Central memory CD8-positive, alpha-beta T cell (primary cell): ENCODE measurements at regions not wholly inside any gene's neighbourhood (a gene's known extent, or its start where the extent isn't known, plus 50 kb on each side); places are given as distances from the start of the nearest gene placed in this dataset.

ENCODE experiments used
- ATAC-seq: fragments of 150-1000 bp; cut with Tn5 transposase; replicated peaks from 2 replicates; pipeline ENCODE4 v1.10.0; 2022; ENCODE audit warnings: mild to moderate bottlenecking, moderate FRiP score, moderate number of reproducible peaks; ENCODE audit not compliant: poor library complexity, severe bottlenecking; ENCODE audit errors: extremely low read depth
- DNase-seq, 2 donors: peaks; one replicate each; pipeline ENCODE4 v3.0.0; 2021; ENCODE audit warnings: low spot score in 2 of 2
- H3K27ac Mint-ChIP-seq: one replicate; pipeline ENCODE4 v1.8.0; 2022; ENCODE audit warnings: low read depth, mild to moderate bottlenecking, moderate library complexity, mixed read lengths
- H3K27me3 Mint-ChIP-seq: one replicate; pipeline ENCODE4 v1.8.0; 2022; ENCODE audit warnings: mixed read lengths
- H3K36me3 Mint-ChIP-seq: one replicate; pipeline ENCODE4 v1.8.0; 2022; ENCODE audit warnings: mild to moderate bottlenecking, moderate library complexity, mixed read lengths; ENCODE audit not compliant: insufficient read depth
- H3K4me1 Mint-ChIP-seq: one replicate; pipeline ENCODE4 v1.8.0; 2022; ENCODE audit warnings: mixed read lengths
- H3K4me3 Mint-ChIP-seq: one replicate; pipeline ENCODE4 v1.8.0; 2022; ENCODE audit warnings: mild to moderate bottlenecking, moderate library complexity, mixed read lengths
- H3K9me3 Mint-ChIP-seq: one replicate; pipeline ENCODE4 v1.8.0; 2022; ENCODE audit warnings: mixed read lengths

GRCh38 chr4:133921280-133922195 is 280.1 kb downstream of the PABPC4L start:
- ATAC-seq (no peak), DNase-seq (no peak)
- Mint-ChIP-seq H3K4me3 (no peak overlapping the region), H3K27me3 (no peaks in the 10 kb centered on the region), H3K27ac (no peak overlapping the region), H3K4me1 (no peaks in the 10 kb centered on the region), H3K9me3 (peaks cover 6% of the 10 kb centered on the region), H3K36me3 (peaks cover 2% of the 10 kb centered on the region)

GRCh38 chr4:133920236-133920635 is 281.4 kb downstream of the PABPC4L start:
- ATAC-seq = no peak
- H3K9me3 Mint-ChIP-seq = peaks cover 6% of the 10 kb centered on the region

GRCh38 chr4:133910165-133910564 is 291.4 kb downstream of the PABPC4L start:
- no peak for ATAC-seq
- H3K4me1 Mint-ChIP-seq = no peaks in the 10 kb centered on the region

More at GRCh38 chr4:133920236-133920635, 281.4 kb downstream of the PABPC4L start:
- no peak for DNase-seq
- no peaks in the 10 kb centered on the region for H3K27me3 Mint-ChIP-seq
- H3K4me3 Mint-ChIP-seq = no peak overlapping the region
- H3K4me1 Mint-ChIP-seq = no peaks in the 10 kb centered on the region
- no peak overlapping the region for H3K27ac Mint-ChIP-seq
- H3K36me3 Mint-ChIP-seq = peaks cover 2% of the 10 kb centered on the region

GRCh38 chr4:133903029-133903428 is 298.6 kb downstream of the PABPC4L start:
- Mint-ChIP-seq H3K4me1 (no peaks in the 10 kb centered on the region), H3K27ac (no peak overlapping the region), H3K4me3 (no peak overlapping the region), H3K36me3 (no peaks in the 10 kb centered on the region), H3K9me3 (peaks cover 18% of the 10 kb centered on the region), H3K27me3 (no peaks in the 10 kb centered on the region)
- no peak for DNase-seq
- ATAC-seq = no peak

More at GRCh38 chr4:133910165-133910564, 291.4 kb downstream of the PABPC4L start:
- Mint-ChIP-seq H3K36me3 (no peaks in the 10 kb centered on the region), H3K4me3 (no peak overlapping the region), H3K27ac (no peak overlapping the region), H3K9me3 (peaks cover 19% of the 10 kb centered on the region), H3K27me3 (no peaks in the 10 kb centered on the region)
- DNase-seq = no peak

GRCh38 chr4:133891011-133891410 is 310.6 kb downstream of the PABPC4L start:
- Mint-ChIP-seq H3K9me3 (peaks cover 25% of the 10 kb centered on the region), H3K4me3 (no peak overlapping the region), H3K36me3 (no peaks in the 10 kb centered on the region), H3K27ac (no peak overlapping the region), H3K27me3 (no peaks in the 10 kb centered on the region), H3K4me1 (no peaks in the 10 kb centered on the region)
- ATAC-seq (no peak), DNase-seq (no peak)

- ATAC-seq = no peak
- no peaks in the 10 kb centered on the region for H3K27me3 Mint-ChIP-seq
- DNase-seq = no peak
- H3K4me1 Mint-ChIP-seq = no peaks in the 10 kb centered on the region
- no peak overlapping the region for H3K27ac Mint-ChIP-seq
- no peak overlapping the region for H3K4me3 Mint-ChIP-seq
- no peaks in the 10 kb centered on the region for H3K36me3 Mint-ChIP-seq
- H3K9me3 Mint-ChIP-seq = peaks cover 30% of the 10 kb centered on the region
These were observed 313.9 kb downstream of the PABPC4L start for GRCh38 chr4:133887723-133888122.

GRCh38 chr4:133869486-133869885 is 332.1 kb downstream of the PABPC4L start:
- H3K27ac Mint-ChIP-seq = no peak overlapping the region
- H3K4me3 Mint-ChIP-seq = no peak overlapping the region
- DNase-seq (no peak), ATAC-seq (no peak)
- H3K27me3 Mint-ChIP-seq = no peaks in the 10 kb centered on the region
- H3K4me1 Mint-ChIP-seq = no peaks in the 10 kb centered on the region
- peaks cover 1% of the 10 kb centered on the region for H3K36me3 Mint-ChIP-seq
- no peaks in the 10 kb centered on the region for H3K9me3 Mint-ChIP-seq

- Mint-ChIP-seq H3K36me3 (peaks cover 1% of the 10 kb centered on the region), H3K27me3 (no peaks in the 10 kb centered on the region), H3K27ac (no peak overlapping the region), H3K4me3 (no peak overlapping the region), H3K4me1 (no peaks in the 10 kb centered on the region), H3K9me3 (no peaks in the 10 kb centered on the region)
- no peak for DNase-seq
- no peak for ATAC-seq
These were observed 332.7 kb downstream of the PABPC4L start for GRCh38 chr4:133868856-133869255.

GRCh38 chr4:133866328-133866699 is 335.3 kb downstream of the PABPC4L start:
- Mint-ChIP-seq H3K9me3 (no peaks in the 10 kb centered on the region), H3K36me3 (peaks cover 1% of the 10 kb centered on the region), H3K27me3 (no peaks in the 10 kb centered on the region), H3K4me3 (no peak overlapping the region), H3K27ac (no peak overlapping the region), H3K4me1 (no peaks in the 10 kb centered on the region)
- no peak for ATAC-seq
- DNase-seq = no peak

- Mint-ChIP-seq H3K27me3 (no peaks in the 10 kb centered on the region), H3K27ac (no peak overlapping the region), H3K36me3 (peaks cover 1% of the 10 kb centered on the region), H3K4me1 (no peaks in the 10 kb centered on the region), H3K4me3 (no peak overlapping the region), H3K9me3 (no peaks in the 10 kb centered on the region)
- DNase-seq (no peak), ATAC-seq (no peak)
These were observed 335.8 kb downstream of the PABPC4L start for GRCh38 chr4:133865612-133866327.

- DNase-seq (no peak), ATAC-seq (no peak)
- no peaks in the 10 kb centered on the region for H3K36me3 Mint-ChIP-seq
- H3K4me3 Mint-ChIP-seq = no peak overlapping the region
- H3K4me1 Mint-ChIP-seq = no peaks in the 10 kb centered on the region
- H3K27me3 Mint-ChIP-seq = no peaks in the 10 kb centered on the region
- H3K27ac Mint-ChIP-seq = no peak overlapping the region
- H3K9me3 Mint-ChIP-seq = no peaks in the 10 kb centered on the region
These were observed 338.4 kb downstream of the PABPC4L start for GRCh38 chr4:133863153-133863552.

- H3K27me3 Mint-ChIP-seq = no peaks in the 10 kb centered on the region
- ATAC-seq (no peak), DNase-seq (no peak)
- no peak overlapping the region for H3K4me3 Mint-ChIP-seq
- no peaks in the 10 kb centered on the region for H3K4me1 Mint-ChIP-seq
- no peak overlapping the region for H3K27ac Mint-ChIP-seq
- H3K36me3 Mint-ChIP-seq = no peaks in the 10 kb centered on the region
- H3K9me3 Mint-ChIP-seq = no peaks in the 10 kb centered on the region
These were observed 344.7 kb downstream of the PABPC4L start for GRCh38 chr4:133856731-133857355.
